ENCODE measurements at regions not wholly inside any gene's neighbourhood (a gene's known extent, or its start where the extent isn't known, plus 50 kb on each side); places are given as distances from the start of the nearest gene placed in this dataset.

DNA sequence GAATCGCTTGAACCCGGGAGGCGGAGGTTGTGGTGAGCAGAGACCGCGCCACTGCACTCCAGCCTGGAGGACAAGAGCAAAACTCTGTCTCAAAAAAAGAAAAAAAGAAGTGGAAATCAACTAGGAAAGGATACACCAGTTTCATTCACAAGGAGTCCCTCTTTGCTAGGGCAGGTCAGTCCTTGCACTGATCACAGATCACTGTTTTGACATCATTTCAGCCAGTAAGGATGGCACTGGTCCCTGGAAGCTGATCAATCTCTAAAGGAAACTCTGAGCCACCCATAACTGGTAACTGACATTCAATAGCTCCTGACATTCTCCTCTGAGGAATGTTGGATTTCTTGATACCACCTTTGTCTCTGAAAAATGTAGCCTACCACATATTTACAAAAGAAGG, 243.1 kb upstream of the SLC35B3 start:
- DNase-seq (ENCODE audit: low spot score in 2 of 2) = no peak
- intact Hi-C loops (cut with DNase I) = no loop called here

DNA sequence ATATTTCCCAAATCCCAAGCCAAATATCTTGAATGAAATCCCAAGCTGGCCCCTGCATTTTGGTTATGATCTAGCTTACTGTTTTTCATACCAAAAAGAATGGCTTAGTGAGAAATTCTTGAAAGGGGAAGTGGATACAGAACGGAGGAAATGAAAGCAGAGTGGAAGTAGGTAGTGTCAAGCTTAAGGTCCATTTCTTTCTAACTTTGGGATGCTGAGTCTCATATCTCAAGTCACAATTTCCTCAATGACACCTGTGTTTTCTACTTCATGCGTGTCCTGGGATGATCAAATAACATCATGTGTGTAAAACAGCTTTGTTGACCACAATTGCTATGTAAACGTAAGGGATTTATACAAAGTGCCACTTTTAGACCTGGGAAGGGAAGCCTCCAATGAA, 238.8 kb upstream of the SLC35B3 start:
- intact Hi-C loops (cut with DNase I) = no loop called here
- Histone ChIP-seq H3K4me3 (no peak overlapping the region), H3K4me1 (no peaks in the 10 kb centered on the region), H3K9me3 (no peaks in the 10 kb centered on the region), H3K36me3 (no peaks in the 10 kb centered on the region), H3K27ac (no peak overlapping the region), H3K27me3 (no peaks in the 10 kb centered on the region)
- TF ChIP-seq, protein P1, sequence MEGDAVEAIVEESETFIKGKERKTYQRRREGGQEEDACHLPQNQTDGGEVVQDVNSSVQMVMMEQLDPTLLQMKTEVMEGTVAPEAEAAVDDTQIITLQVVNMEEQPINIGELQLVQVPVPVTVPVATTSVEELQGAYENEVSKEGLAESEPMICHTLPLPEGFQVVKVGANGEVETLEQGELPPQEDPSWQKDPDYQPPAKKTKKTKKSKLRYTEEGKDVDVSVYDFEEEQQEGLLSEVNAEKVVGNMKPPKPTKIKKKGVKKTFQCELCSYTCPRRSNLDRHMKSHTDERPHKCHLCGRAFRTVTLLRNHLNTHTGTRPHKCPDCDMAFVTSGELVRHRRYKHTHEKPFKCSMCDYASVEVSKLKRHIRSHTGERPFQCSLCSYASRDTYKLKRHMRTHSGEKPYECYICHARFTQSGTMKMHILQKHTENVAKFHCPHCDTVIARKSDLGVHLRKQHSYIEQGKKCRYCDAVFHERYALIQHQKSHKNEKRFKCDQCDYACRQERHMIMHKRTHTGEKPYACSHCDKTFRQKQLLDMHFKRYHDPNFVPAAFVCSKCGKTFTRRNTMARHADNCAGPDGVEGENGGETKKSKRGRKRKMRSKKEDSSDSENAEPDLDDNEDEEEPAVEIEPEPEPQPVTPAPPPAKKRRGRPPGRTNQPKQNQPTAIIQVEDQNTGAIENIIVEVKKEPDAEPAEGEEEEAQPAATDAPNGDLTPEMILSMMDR (IDR thresholded peaks at IDR 0.05) = no peak
- DNase-seq (ENCODE audit: low spot score in 2 of 2) = no peak

More for the DNA sequence above, 243.1 kb upstream of the SLC35B3 start:
- Histone ChIP-seq H3K36me3 (no peaks in the 10 kb centered on the region), H3K4me3 (no peak overlapping the region), H3K27ac (no peak overlapping the region), H3K9me3 (no peaks in the 10 kb centered on the region), H3K27me3 (no peaks in the 10 kb centered on the region), H3K4me1 (no peaks in the 10 kb centered on the region)
- TF ChIP-seq, protein P1 (IDR thresholded peaks at IDR 0.05) = no peak

DNA sequence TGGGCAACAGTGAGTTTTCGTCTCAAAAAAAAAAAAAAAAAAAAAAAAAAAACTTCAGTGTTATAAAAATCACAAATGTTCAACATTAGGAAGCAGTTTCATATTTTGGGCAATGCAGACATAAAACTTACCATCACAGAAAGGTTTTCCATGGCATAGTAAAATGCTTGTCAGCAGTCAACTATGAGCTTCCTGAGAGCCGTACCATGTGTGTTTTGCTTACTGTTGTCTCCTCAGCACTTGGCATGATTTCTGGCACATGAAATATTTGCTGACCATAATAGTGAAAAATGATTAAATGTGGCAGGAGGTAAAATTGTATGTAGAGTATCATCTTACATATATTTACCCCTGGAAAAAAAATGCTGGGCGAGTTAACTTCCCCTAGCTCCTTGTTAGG, 237.5 kb upstream of the SLC35B3 start:
- Histone ChIP-seq H3K9me3 (no peaks in the 10 kb centered on the region), H3K27ac (no peak overlapping the region), H3K4me3 (no peak overlapping the region), H3K4me1 (no peaks in the 10 kb centered on the region), H3K36me3 (no peaks in the 10 kb centered on the region), H3K27me3 (no peaks in the 10 kb centered on the region)
- no peak for DNase-seq (ENCODE audit: low spot score in 2 of 2)
- TF ChIP-seq, protein P1 (IDR thresholded peaks at IDR 0.05) = no peak
- intact Hi-C loops (cut with DNase I) = no loop called here

DNA sequence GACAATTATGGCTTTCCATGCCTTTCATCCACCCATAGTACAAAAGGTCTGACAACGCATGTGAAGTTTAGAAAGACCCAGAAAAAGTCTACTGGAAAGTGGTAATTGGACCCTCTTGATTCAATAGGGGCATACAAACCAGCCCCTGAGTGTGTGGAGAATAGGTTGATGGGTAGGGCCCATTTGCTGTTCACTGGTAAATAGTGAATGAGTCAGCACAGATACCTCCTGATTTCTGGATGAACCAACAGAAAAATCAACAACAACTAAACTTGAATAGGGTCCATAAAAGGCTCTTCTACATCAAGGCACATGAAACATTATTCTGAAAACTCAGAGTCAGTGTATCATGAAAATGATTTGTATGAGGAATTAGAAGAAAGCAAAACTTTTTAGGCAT, 235.4 kb upstream of the SLC35B3 start:
- intact Hi-C loops (cut with DNase I) = no loop called here
- DNase-seq (ENCODE audit: low spot score in 2 of 2) = no peak
- TF ChIP-seq, protein P1 (IDR thresholded peaks at IDR 0.05) = no peak
- no peak overlapping the region for H3K4me3 ChIP-seq
- H3K27me3 ChIP-seq = no peaks in the 10 kb centered on the region
- no peak overlapping the region for H3K27ac ChIP-seq
- no peaks in the 10 kb centered on the region for H3K4me1 ChIP-seq
- H3K36me3 ChIP-seq = no peaks in the 10 kb centered on the region
- no peaks in the 10 kb centered on the region for H3K9me3 ChIP-seq

DNA sequence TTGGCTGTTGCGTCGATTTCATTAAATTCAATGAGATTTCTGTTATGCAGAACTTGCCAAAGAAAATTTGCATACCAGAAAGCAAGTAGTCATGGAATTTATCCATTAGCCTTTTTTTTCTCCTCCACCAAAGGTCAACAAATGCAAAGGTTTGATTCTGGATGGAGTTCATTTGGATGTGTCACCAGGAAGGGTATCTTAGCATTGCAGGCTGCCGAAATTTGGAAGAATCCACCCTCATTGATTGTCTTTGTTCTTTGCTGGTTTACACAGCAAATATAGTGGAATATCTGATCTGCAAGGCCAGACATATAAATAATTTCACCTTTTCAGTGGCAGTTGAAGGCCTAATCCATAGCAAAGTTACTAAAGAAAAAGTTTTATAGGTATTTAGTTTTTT, 229.4 kb upstream of the SLC35B3 start:
- Histone ChIP-seq H3K36me3 (no peaks in the 10 kb centered on the region), H3K4me3 (no peak overlapping the region), H3K27ac (no peak overlapping the region), H3K4me1 (no peaks in the 10 kb centered on the region), H3K27me3 (no peaks in the 10 kb centered on the region), H3K9me3 (no peaks in the 10 kb centered on the region)
- TF ChIP-seq, protein P1 (IDR thresholded peaks at IDR 0.05) = no peak
- intact Hi-C loops (cut with DNase I) = no loop called here
- DNase-seq (ENCODE audit: low spot score in 2 of 2) = no peak

DNA sequence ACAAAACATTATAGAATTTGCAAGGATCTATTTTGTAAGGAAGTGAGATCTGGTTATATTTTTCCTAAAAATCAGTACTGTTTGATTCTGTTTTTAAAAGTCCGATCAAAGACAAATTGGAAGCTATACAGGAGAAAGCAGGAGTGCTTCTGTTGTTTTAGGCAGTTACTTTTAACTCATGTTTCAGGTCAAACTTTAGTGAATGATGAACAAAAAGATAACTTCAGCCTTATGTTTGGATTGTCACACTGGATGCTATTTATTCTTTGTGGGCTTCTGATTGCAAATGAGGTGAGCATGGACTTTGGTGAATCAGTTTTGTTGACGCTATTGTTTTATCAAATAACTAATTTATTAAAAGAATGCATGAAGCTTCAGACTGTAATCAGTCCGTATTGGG, 228.7 kb upstream of the SLC35B3 start:
- no peaks in the 10 kb centered on the region for H3K9me3 ChIP-seq
- no peak for DNase-seq (ENCODE audit: low spot score in 2 of 2)
- H3K27ac ChIP-seq = no peak overlapping the region
- TF ChIP-seq, protein P1 (IDR thresholded peaks at IDR 0.05) = no peak
- no peak overlapping the region for H3K4me3 ChIP-seq
- H3K4me1 ChIP-seq = no peaks in the 10 kb centered on the region
- intact Hi-C loops (cut with DNase I) = no loop called here
- H3K27me3 ChIP-seq = no peaks in the 10 kb centered on the region
- H3K36me3 ChIP-seq = no peaks in the 10 kb centered on the region

Measured in ascending aorta (tissue), 2 donors.